ENCODE measurements at regions not wholly inside any gene's neighbourhood (a gene's known extent, or its start where the extent isn't known, plus 50 kb on each side); places are given as distances from the start of the nearest gene placed in this dataset.
"Not testable (repeated sequence)": the region's sequence is repeated elsewhere in the genome, so short reads cannot be mapped to it uniquely, and the experiment has no call there.

GRCh38 chr3:4077950-4078349, 225.2 kb upstream of the SETMAR start:
- DNase-seq: no peak

- no peak for DNase-seq
Observed at GRCh38 chr3:4078903-4079302, 224.3 kb upstream of the SETMAR start.

- DNase-seq: no peak
Observed at GRCh38 chr3:4079339-4080195, 223.6 kb upstream of the SETMAR start.

- DNase-seq: no peak
Observed at GRCh38 chr3:4083225-4084015, 219.7 kb upstream of the SETMAR start.

- no peak for DNase-seq
Observed at GRCh38 chr3:4084271-4084670, 218.9 kb upstream of the SETMAR start.

- not testable (repeated sequence) for DNase-seq
Observed at GRCh38 chr3:4086662-4087061, 216.5 kb upstream of the SETMAR start.

- DNase-seq: no peak
Observed at GRCh38 chr3:4091786-4092185, 211.4 kb upstream of the SETMAR start.

- no peak for DNase-seq
Observed at GRCh38 chr3:4097801-4098200, 205.4 kb upstream of the SETMAR start.

- no peak for DNase-seq
Observed at GRCh38 chr3:4099607-4100006, 203.6 kb upstream of the SETMAR start.

- no peak for DNase-seq
Observed at GRCh38 chr3:4107430-4107829, 195.7 kb upstream of the SETMAR start.

GRCh38 chr3:4113811-4114522, 189.2 kb upstream of the SETMAR start:
- no peak for DNase-seq

GRCh38 chr3:4119119-4119518, 184.1 kb upstream of the SETMAR start:
- no peak for DNase-seq

GRCh38 chr3:4125576-4125975, 177.6 kb upstream of the SETMAR start:
- no peak for DNase-seq

GRCh38 chr3:4138150-4138785, 164.9 kb upstream of the SETMAR start:
- DNase-seq: no peak

GRCh38 chr3:4138786-4139431, 164.3 kb upstream of the SETMAR start:
- DNase-seq: no peak

GRCh38 chr3:4139462-4140140, 163.6 kb upstream of the SETMAR start:
- no peak for DNase-seq

- no peak for DNase-seq
Observed at GRCh38 chr3:4140921-4141320, 162.2 kb upstream of the SETMAR start.

GRCh38 chr3:4147556-4148118, 155.5 kb upstream of the SETMAR start:
- no peak for DNase-seq

GRCh38 chr3:4149296-4149695, 153.9 kb upstream of the SETMAR start:
- no peak for DNase-seq

- no peak for DNase-seq
Observed at GRCh38 chr3:4150816-4151215, 152.4 kb upstream of the SETMAR start.

GRCh38 chr3:4151859-4152258, 151.3 kb upstream of the SETMAR start:
- DNase-seq: no peak

All from T1000 (cell line).